ENCODE measurements at regions not wholly inside any gene's neighbourhood (a gene's known extent, or its start where the extent isn't known, plus 50 kb on each side); places are given as distances from the start of the nearest gene placed in this dataset.
A peak's percentile ranks its signal among the peaks of the same experiment; 100 is the strongest.

- no peak for DNase-seq (ENCODE audit: low spot score in 2 of 2)
- no peaks in the 10 kb centered on the region for H3K4me1 Mint-ChIP-seq
Observed at GRCh38 chr12:76697849-76698248, 66.1 kb upstream of the ZDHHC17 start.

GRCh38 chr12:76698316-76698715 lies 65.6 kb upstream of the ZDHHC17 start:
- no peak for DNase-seq (ENCODE audit: low spot score in 2 of 2)
- Mint-ChIP-seq H3K27ac (ENCODE audit: low read depth) (no peak overlapping the region), H3K4me3 (no peak overlapping the region), H3K36me3 (ENCODE audit: insufficient read depth) (no peaks in the 10 kb centered on the region), H3K4me1 (no peaks in the 10 kb centered on the region), H3K9me3 (no peaks in the 10 kb centered on the region), H3K27me3 (peaks cover 10% of the 10 kb centered on the region)
- ATAC-seq (replicated peaks; ENCODE audit: extremely low read depth, poor library complexity, severe bottlenecking): no peak

More at GRCh38 chr12:76697849-76698248, 66.1 kb upstream of the ZDHHC17 start:
- Mint-ChIP-seq H3K9me3 (no peaks in the 10 kb centered on the region), H3K4me3 (no peak overlapping the region), H3K27me3 (peaks cover 10% of the 10 kb centered on the region), H3K27ac (ENCODE audit: low read depth) (no peak overlapping the region), H3K36me3 (ENCODE audit: insufficient read depth) (no peaks in the 10 kb centered on the region)
- ATAC-seq (replicated peaks; ENCODE audit: extremely low read depth, poor library complexity, severe bottlenecking): no peak

- Mint-ChIP-seq H3K4me3 (no peak overlapping the region), H3K4me1 (no peaks in the 10 kb centered on the region), H3K36me3 (ENCODE audit: insufficient read depth) (no peaks in the 10 kb centered on the region), H3K27ac (ENCODE audit: low read depth) (no peak overlapping the region), H3K27me3 (peaks cover 10% of the 10 kb centered on the region), H3K9me3 (no peaks in the 10 kb centered on the region)
- ATAC-seq (replicated peaks; ENCODE audit: extremely low read depth, poor library complexity, severe bottlenecking): no peak
- no peak for DNase-seq (ENCODE audit: low spot score in 2 of 2)
Observed at GRCh38 chr12:76698966-76699365, 64.9 kb upstream of the ZDHHC17 start.

- no peak for ATAC-seq (replicated peaks; ENCODE audit: extremely low read depth, poor library complexity, severe bottlenecking)
- no peaks in the 10 kb centered on the region for H3K36me3 Mint-ChIP-seq (ENCODE audit: insufficient read depth)
- H3K4me1 Mint-ChIP-seq: no peaks in the 10 kb centered on the region
- no peak overlapping the region for H3K4me3 Mint-ChIP-seq
- no peak overlapping the region for H3K27ac Mint-ChIP-seq (ENCODE audit: low read depth)
- no peaks in the 10 kb centered on the region for H3K9me3 Mint-ChIP-seq
- H3K27me3 Mint-ChIP-seq: peaks cover 10% of the 10 kb centered on the region
- no peak for DNase-seq (ENCODE audit: low spot score in 2 of 2)
Observed at GRCh38 chr12:76701690-76702089, 62.2 kb upstream of the ZDHHC17 start.

- no peaks in the 10 kb centered on the region for H3K36me3 Mint-ChIP-seq (ENCODE audit: insufficient read depth)
- no peaks in the 10 kb centered on the region for H3K9me3 Mint-ChIP-seq
- peaks cover 10% of the 10 kb centered on the region for H3K27me3 Mint-ChIP-seq
- H3K4me1 Mint-ChIP-seq: no peaks in the 10 kb centered on the region
- no peak for DNase-seq (ENCODE audit: low spot score in 2 of 2)
- no peak for ATAC-seq (replicated peaks; ENCODE audit: extremely low read depth, poor library complexity, severe bottlenecking)
- no peak overlapping the region for H3K27ac Mint-ChIP-seq (ENCODE audit: low read depth)
- H3K4me3 Mint-ChIP-seq: no peak overlapping the region
Observed at GRCh38 chr12:76702946-76703345, 61.0 kb upstream of the ZDHHC17 start.

GRCh38 chr12:76704693-76705092 lies 59.2 kb upstream of the ZDHHC17 start:
- ATAC-seq (replicated peaks; ENCODE audit: extremely low read depth, poor library complexity, severe bottlenecking) (no peak), DNase-seq (ENCODE audit: low spot score in 2 of 2) (no peak)
- no peaks in the 10 kb centered on the region for H3K4me1 Mint-ChIP-seq
- peaks cover 10% of the 10 kb centered on the region for H3K27me3 Mint-ChIP-seq
- no peak overlapping the region for H3K27ac Mint-ChIP-seq (ENCODE audit: low read depth)
- no peak overlapping the region for H3K4me3 Mint-ChIP-seq
- H3K9me3 Mint-ChIP-seq: no peaks in the 10 kb centered on the region
- no peaks in the 10 kb centered on the region for H3K36me3 Mint-ChIP-seq (ENCODE audit: insufficient read depth)

- H3K9me3 Mint-ChIP-seq: no peaks in the 10 kb centered on the region
- no peak overlapping the region for H3K4me3 Mint-ChIP-seq
- no peaks in the 10 kb centered on the region for H3K36me3 Mint-ChIP-seq (ENCODE audit: insufficient read depth)
- H3K4me1 Mint-ChIP-seq: no peaks in the 10 kb centered on the region
- DNase-seq (ENCODE audit: low spot score in 2 of 2) (no peak), ATAC-seq (replicated peaks; ENCODE audit: extremely low read depth, poor library complexity, severe bottlenecking) (peak; percentile 36)
- peaks cover 10% of the 10 kb centered on the region for H3K27me3 Mint-ChIP-seq
- no peak overlapping the region for H3K27ac Mint-ChIP-seq (ENCODE audit: low read depth)
Observed at GRCh38 chr12:76706101-76706500, 57.8 kb upstream of the ZDHHC17 start.

GRCh38 chr12:76706761-76707160 lies 57.2 kb upstream of the ZDHHC17 start:
- ATAC-seq (replicated peaks; ENCODE audit: extremely low read depth, poor library complexity, severe bottlenecking) (no peak), DNase-seq (ENCODE audit: low spot score in 2 of 2) (no peak)
- no peak overlapping the region for H3K4me3 Mint-ChIP-seq
- no peaks in the 10 kb centered on the region for H3K4me1 Mint-ChIP-seq
- H3K27ac Mint-ChIP-seq (ENCODE audit: low read depth): no peak overlapping the region
- peaks cover 9% of the 10 kb centered on the region for H3K27me3 Mint-ChIP-seq
- H3K36me3 Mint-ChIP-seq (ENCODE audit: insufficient read depth): no peaks in the 10 kb centered on the region
- H3K9me3 Mint-ChIP-seq: no peaks in the 10 kb centered on the region

- Mint-ChIP-seq H3K4me3 (no peak overlapping the region), H3K27me3 (no peaks in the 10 kb centered on the region), H3K9me3 (no peaks in the 10 kb centered on the region), H3K4me1 (no peaks in the 10 kb centered on the region), H3K27ac (ENCODE audit: low read depth) (no peak overlapping the region), H3K36me3 (ENCODE audit: insufficient read depth) (no peaks in the 10 kb centered on the region)
- ATAC-seq (replicated peaks; ENCODE audit: extremely low read depth, poor library complexity, severe bottlenecking): no peak
- DNase-seq (ENCODE audit: low spot score in 2 of 2): no peak
Observed at GRCh38 chr12:76707772-76708171, 56.1 kb upstream of the ZDHHC17 start.

GRCh38 chr12:76708296-76708695 lies 55.6 kb upstream of the ZDHHC17 start:
- DNase-seq (ENCODE audit: low spot score in 2 of 2): no peak
- H3K4me3 Mint-ChIP-seq: no peak overlapping the region
- no peaks in the 10 kb centered on the region for H3K27me3 Mint-ChIP-seq
- no peaks in the 10 kb centered on the region for H3K4me1 Mint-ChIP-seq
- H3K9me3 Mint-ChIP-seq: no peaks in the 10 kb centered on the region
- no peak for ATAC-seq (replicated peaks; ENCODE audit: extremely low read depth, poor library complexity, severe bottlenecking)
- H3K36me3 Mint-ChIP-seq (ENCODE audit: insufficient read depth): no peaks in the 10 kb centered on the region
- no peak overlapping the region for H3K27ac Mint-ChIP-seq (ENCODE audit: low read depth)

GRCh38 chr12:76711241-76711640 lies 52.7 kb upstream of the ZDHHC17 start:
- Mint-ChIP-seq H3K27ac (ENCODE audit: low read depth) (no peak overlapping the region), H3K36me3 (ENCODE audit: insufficient read depth) (no peaks in the 10 kb centered on the region), H3K27me3 (no peaks in the 10 kb centered on the region), H3K9me3 (no peaks in the 10 kb centered on the region), H3K4me1 (no peaks in the 10 kb centered on the region), H3K4me3 (no peak overlapping the region)
- ATAC-seq (replicated peaks; ENCODE audit: extremely low read depth, poor library complexity, severe bottlenecking): no peak
- no peak for DNase-seq (ENCODE audit: low spot score in 2 of 2)

GRCh38 chr12:76713130-76713529 lies 50.8 kb upstream of the ZDHHC17 start:
- no peak for ATAC-seq (replicated peaks; ENCODE audit: extremely low read depth, poor library complexity, severe bottlenecking)
- no peaks in the 10 kb centered on the region for H3K9me3 Mint-ChIP-seq
- no peak for DNase-seq (ENCODE audit: low spot score in 2 of 2)
- no peak overlapping the region for H3K4me3 Mint-ChIP-seq
- H3K27me3 Mint-ChIP-seq: no peaks in the 10 kb centered on the region
- H3K4me1 Mint-ChIP-seq: no peaks in the 10 kb centered on the region
- no peak overlapping the region for H3K27ac Mint-ChIP-seq (ENCODE audit: low read depth)
- H3K36me3 Mint-ChIP-seq (ENCODE audit: insufficient read depth): no peaks in the 10 kb centered on the region

GRCh38 chr12:76713986-76714385 lies 49.9 kb upstream of the ZDHHC17 start:
- Mint-ChIP-seq H3K4me1 (no peaks in the 10 kb centered on the region), H3K9me3 (no peaks in the 10 kb centered on the region), H3K36me3 (ENCODE audit: insufficient read depth) (no peaks in the 10 kb centered on the region), H3K27ac (ENCODE audit: low read depth) (no peak overlapping the region), H3K4me3 (no peak overlapping the region), H3K27me3 (peaks cover 8% of the 10 kb centered on the region)
- ATAC-seq (replicated peaks; ENCODE audit: extremely low read depth, poor library complexity, severe bottlenecking) (no peak), DNase-seq (ENCODE audit: low spot score in 2 of 2) (no peak)

Measured in central memory CD8-positive, alpha-beta T cell (primary cell).